SK-N-SH (cell line): ENCODE measurements at regions not wholly inside any gene's neighbourhood (a gene's known extent, or its start where the extent isn't known, plus 50 kb on each side); places are given as distances from the start of the nearest gene placed in this dataset.

Experiments
- CTCF ChIA-PET: fragments of 300-600, 350-600 bp; formaldehyde crosslinking; extraction: SDS; loops from one replicate; lab custom pipeline; 2021; lab: Yijun Ruan, JAX
- POLR2A ChIA-PET: fragments of 350-600 bp; sonication (Branson Sonifier 250); formaldehyde crosslinking; extraction: SDS; loops from one replicate; lab custom pipeline; 2020; ENCODE audit warnings: antibody characterized with exemption, inconsistent platforms; lab: Yijun Ruan, JAX
- DNase-seq: peaks from one replicate; pipeline ENCODE4 v3.0.0; 2012
- H2AFZ ChIP-seq: fragments of 200-600 bp; sonication (generic); 2 replicates; pipeline ENCODE4 v1.8.1; 2016; ENCODE audit warnings: antibody characterized with exemption, mild to moderate bottlenecking, low read depth
- H3F3A ChIP-seq: fragments of 200-600 bp; sonication (generic); replicated peaks from 2 replicates; pipeline ENCODE3; 2016; ENCODE audit warnings: antibody characterized with exemption, mild to moderate bottlenecking; ENCODE audit not compliant: insufficient read depth
- H3K27ac ChIP-seq, 2 experiments: fragments of 200-500 bp in 1 of 2; fragments of 200-600 bp in 1 of 2; sonication (Bioruptor generic) in 1 of 2; sonication (generic), shearing (Covaris generic) in 1 of 2; 2 replicates each; pipeline versions ENCODE4 v1.5.1 to v1.6.1; 2014 to 2016; ENCODE audit warnings: low read depth in 2 of 2, inconsistent platforms in 1 of 2, low read length in 1 of 2, mild to moderate bottlenecking in 1 of 2, mixed read lengths in 1 of 2
- H3K27me3 ChIP-seq: fragments of 200-600 bp; sonication (generic), shearing (Covaris generic); 2 replicates; pipeline ENCODE4 v1.6.1; 2016; ENCODE audit warnings: mixed run types; ENCODE audit not compliant: insufficient read depth
- H3K36me3 ChIP-seq, 2 experiments: fragments of 200-500 bp in 1 of 2; fragments of 200-600 bp in 1 of 2; sonication (Bioruptor generic) in 1 of 2; sonication (generic) in 1 of 2; replicated peaks in 1 of 2; 2 replicates each; pipeline versions ENCODE3 to v1.5.1; 2014 to 2016; ENCODE audit warnings: low read length in 1 of 2, mild to moderate bottlenecking in 1 of 2; ENCODE audit not compliant: insufficient read depth in 2 of 2, control insufficient read depth in 1 of 2
- H3K4me1 ChIP-seq, 2 experiments: fragments of 200-500 bp in 1 of 2; fragments of 200-600 bp in 1 of 2; sonication (Bioruptor generic) in 1 of 2; sonication (generic), shearing (Covaris generic) in 1 of 2; 2 replicates each; pipeline versions ENCODE4 v1.5.1 to v1.6.1; 2014 to 2016; ENCODE audit warnings: low read depth in 1 of 2, low read length in 1 of 2, mixed run types in 1 of 2; ENCODE audit not compliant: insufficient read depth in 2 of 2, control insufficient read depth in 1 of 2
- H3K4me2 ChIP-seq: fragments of 200-600 bp; sonication (generic), shearing (Covaris generic); 2 replicates; pipeline ENCODE4 v1.6.1; 2017; ENCODE audit warnings: mixed run types
- H3K4me3 ChIP-seq, 2 experiments: fragments of 200-500 bp in 1 of 2; fragments of 200-600 bp in 1 of 2; sonication (Bioruptor generic) in 1 of 2; sonication (generic), shearing (Covaris generic) in 1 of 2; 2 replicates each; pipeline versions ENCODE4 v1.5.1 to v1.8.1; 2014 to 2016; ENCODE audit warnings: low read depth in 2 of 2, inconsistent platforms in 1 of 2, low read length in 1 of 2, mild to moderate bottlenecking in 1 of 2, mixed read lengths in 1 of 2, moderate library complexity in 1 of 2
- H3K79me2 ChIP-seq: fragments of 200-600 bp; sonication (generic); 2 replicates; pipeline ENCODE4 v1.8.1; 2017; ENCODE audit warnings: mild to moderate bottlenecking; ENCODE audit not compliant: insufficient read depth
- H3K9ac ChIP-seq: fragments of 200-600 bp; sonication (generic); 2 replicates; pipeline ENCODE4 v1.6.1; 2017; ENCODE audit warnings: mixed run types
- H3K9me2 ChIP-seq: fragments of 200-600 bp; sonication (generic); 2 replicates; pipeline ENCODE4 v1.6.1; 2017; ENCODE audit warnings: mixed run types
- H3K9me3 ChIP-seq: fragments of 200-600 bp; sonication (generic); 2 replicates; pipeline ENCODE4 v1.6.1; 2017; ENCODE audit warnings: mixed run types, mild to moderate bottlenecking, moderate library complexity
- H4K20me1 ChIP-seq: fragments of 200-600 bp; sonication (generic); 2 replicates; pipeline ENCODE4 v1.6.1; 2017; ENCODE audit warnings: mild to moderate bottlenecking, mixed run types; ENCODE audit not compliant: insufficient read depth
- EZH2phosphoT487 ChIP-seq: fragments of 200-600 bp; sonication (generic); IDR thresholded peaks from 2 replicates; pipeline ENCODE4 v1.6.1; 2017; ENCODE audit warnings: low read depth, mixed run types, mild to moderate bottlenecking, antibody characterized with exemption, moderate library complexity, borderline replicate concordance
- FOSL2 ChIP-seq: IDR thresholded peaks from 2 replicates; pipeline ENCODE4 v1.4.0; 2012; ENCODE audit warnings: low read depth, mild to moderate bottlenecking, moderate library complexity, borderline replicate concordance
- FOXJ3 ChIP-seq: sonication (generic); formaldehyde crosslinking; IDR thresholded peaks from 2 replicates; pipeline ENCODE4 v1.5.1; 2020; ENCODE audit warnings: mild to moderate bottlenecking, missing genetic modification reagents
- GABPA ChIP-seq: IDR thresholded peaks from 2 replicates; pipeline ENCODE4 v1.4.0; 2012; ENCODE audit warnings: low read depth, mild to moderate bottlenecking
- IRF3 ChIP-seq: fragments of 150-350 bp; IDR thresholded peaks from 2 replicates; pipeline ENCODE4 v1.6.1; 2016; ENCODE audit warnings: mild to moderate bottlenecking, low read depth, low read length
- MEF2A ChIP-seq: IDR thresholded peaks from 2 replicates; pipeline ENCODE4 v1.4.0; 2012; ENCODE audit warnings: low read depth, borderline replicate concordance
- MXI1 ChIP-seq: IDR thresholded peaks from 2 replicates; pipeline ENCODE4 v1.6.1; 2012; ENCODE audit warnings: mild to moderate bottlenecking, low read depth, low read length, improper control_type of control experiment
- REST ChIP-seq: IDR thresholded peaks from 2 replicates; pipeline ENCODE4 v1.6.1; 2012; ENCODE audit warnings: mild to moderate bottlenecking, low read depth, low read length, moderate library complexity
- SIN3A ChIP-seq: IDR thresholded peaks from 2 replicates; pipeline ENCODE4 v1.6.1; 2012; ENCODE audit warnings: low read depth, mild to moderate bottlenecking, low read length, moderate library complexity, borderline replicate concordance
- TAF1 ChIP-seq: IDR thresholded peaks from 2 replicates; pipeline ENCODE4 v1.6.1; 2012; ENCODE audit warnings: low read depth, mild to moderate bottlenecking, low read length, moderate library complexity, borderline replicate concordance
- TEAD4 ChIP-seq: IDR thresholded peaks from 2 replicates; pipeline ENCODE4 v1.4.0; 2012; ENCODE audit warnings: mild to moderate bottlenecking, borderline replicate concordance; ENCODE audit not compliant: insufficient read depth
- WGBS: methylation state at CpG from one replicate; pipeline ENCODE4 v1.1.6; 2017; ENCODE audit warnings: low lambda C conversion rate; 5-methylcytosine and 5-hydroxymethylcytosine counted together
- TF ChIP-seq, protein P1 (sequence below): fragments of 200-600 bp; sonication (generic); IDR thresholded peaks from 2 replicates; pipeline ENCODE4 v1.6.1; 2017; ENCODE audit warnings: antibody characterized with exemption, mild to moderate bottlenecking, moderate library complexity
- TF ChIP-seq, protein P2 (sequence below): IDR thresholded peaks from 2 replicates; pipeline ENCODE4; 2012

GRCh38 chr14:80059041-80059440 is 152.3 kb downstream of the DIO2 start:
- POLR2A ChIA-PET: no interaction called here

DNA sequence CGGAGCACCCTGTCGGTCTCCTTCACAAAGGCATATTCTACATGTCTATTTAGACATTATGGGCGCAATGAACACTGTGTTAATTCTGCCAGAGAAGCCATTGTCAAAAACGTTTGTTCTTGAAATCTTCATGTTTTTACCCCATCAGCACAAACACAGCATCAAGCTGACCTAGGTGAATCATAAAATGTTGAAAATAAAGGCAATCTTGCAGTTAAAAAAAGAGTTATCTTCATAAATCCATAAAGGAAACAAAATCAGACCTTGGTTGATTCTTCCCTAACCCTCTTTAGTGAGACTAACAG is 154.9 kb downstream of the DIO2 start:
- no peak for TF ChIP-seq TEAD4
- no peak for TF ChIP-seq GABPA
- no peak for TF ChIP-seq MEF2A
- TF ChIP-seq, protein P1, sequence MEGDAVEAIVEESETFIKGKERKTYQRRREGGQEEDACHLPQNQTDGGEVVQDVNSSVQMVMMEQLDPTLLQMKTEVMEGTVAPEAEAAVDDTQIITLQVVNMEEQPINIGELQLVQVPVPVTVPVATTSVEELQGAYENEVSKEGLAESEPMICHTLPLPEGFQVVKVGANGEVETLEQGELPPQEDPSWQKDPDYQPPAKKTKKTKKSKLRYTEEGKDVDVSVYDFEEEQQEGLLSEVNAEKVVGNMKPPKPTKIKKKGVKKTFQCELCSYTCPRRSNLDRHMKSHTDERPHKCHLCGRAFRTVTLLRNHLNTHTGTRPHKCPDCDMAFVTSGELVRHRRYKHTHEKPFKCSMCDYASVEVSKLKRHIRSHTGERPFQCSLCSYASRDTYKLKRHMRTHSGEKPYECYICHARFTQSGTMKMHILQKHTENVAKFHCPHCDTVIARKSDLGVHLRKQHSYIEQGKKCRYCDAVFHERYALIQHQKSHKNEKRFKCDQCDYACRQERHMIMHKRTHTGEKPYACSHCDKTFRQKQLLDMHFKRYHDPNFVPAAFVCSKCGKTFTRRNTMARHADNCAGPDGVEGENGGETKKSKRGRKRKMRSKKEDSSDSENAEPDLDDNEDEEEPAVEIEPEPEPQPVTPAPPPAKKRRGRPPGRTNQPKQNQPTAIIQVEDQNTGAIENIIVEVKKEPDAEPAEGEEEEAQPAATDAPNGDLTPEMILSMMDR: 0 out of 2 replicates have a peak, but pooled peaks have one; percentile 6
- TF ChIP-seq, protein P2, sequence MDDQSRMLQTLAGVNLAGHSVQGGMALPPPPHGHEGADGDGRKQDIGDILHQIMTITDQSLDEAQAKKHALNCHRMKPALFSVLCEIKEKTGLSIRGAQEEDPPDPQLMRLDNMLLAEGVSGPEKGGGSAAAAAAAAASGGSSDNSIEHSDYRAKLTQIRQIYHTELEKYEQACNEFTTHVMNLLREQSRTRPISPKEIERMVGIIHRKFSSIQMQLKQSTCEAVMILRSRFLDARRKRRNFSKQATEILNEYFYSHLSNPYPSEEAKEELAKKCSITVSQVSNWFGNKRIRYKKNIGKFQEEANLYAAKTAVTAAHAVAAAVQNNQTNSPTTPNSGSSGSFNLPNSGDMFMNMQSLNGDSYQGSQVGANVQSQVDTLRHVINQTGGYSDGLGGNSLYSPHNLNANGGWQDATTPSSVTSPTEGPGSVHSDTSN: no peak
- no peak for TF ChIP-seq REST
- TF ChIP-seq FOSL2: no peak
- no peak for TF ChIP-seq EZH2phosphoT487
- TF ChIP-seq TAF1: no peak
- Histone ChIP-seq H3K4me2 (peak overlapping the region; percentile 71; the same call in 1 of the 2 replicates), H3K79me2 (no peaks in the 10 kb centered on the region), H3K9me2 (no peaks in the 10 kb centered on the region), H3K9me3 (peaks cover 7% of the 10 kb centered on the region; the same call in 1 of the 2 replicates), H4K20me1 (no peaks in the 10 kb centered on the region), H3K4me3 (peak overlapping the region in 1 of 2 experiments; percentile 35; a peak in 1 of 4 replicates), H3K27me3 (no peaks in the 10 kb centered on the region), H3K9ac (no peak overlapping the region), H3K27ac (no peak overlapping the region), H3F3A (no peaks in the 10 kb centered on the region), H3K36me3 (no peaks in the 10 kb centered on the region), H3K4me1 (no peaks in the 10 kb centered on the region), H2AFZ (peak overlapping the region; percentile 77; the same call in 1 of the 2 replicates)
- 6% methylated on average over 4 of the region's 4 CpGs for WGBS
- POLR2A ChIA-PET: no interaction called here
- no peak for DNase-seq
- CTCF ChIA-PET: interaction anchor here (0.7 to 1.9 kb wide), 27 partner anchors 9 to 1122 kb away, joined by 3 to 37 read pairs (median 4); no protein-coding TSS in a partner anchor

More at GRCh38 chr14:80059041-80059440, 152.3 kb downstream of the DIO2 start:
- Histone ChIP-seq H3K27me3 (no peaks in the 10 kb centered on the region), H3K27ac (no peak overlapping the region), H4K20me1 (no peaks in the 10 kb centered on the region), H3K9me3 (no peaks in the 10 kb centered on the region), H3K9me2 (no peaks in the 10 kb centered on the region), H3K4me2 (no peak overlapping the region), H3K4me1 (no peaks in the 10 kb centered on the region), H3K79me2 (no peaks in the 10 kb centered on the region), H3K4me3 (no peak overlapping the region), H3K9ac (no peak overlapping the region), H3F3A (no peaks in the 10 kb centered on the region), H2AFZ (no peak overlapping the region), H3K36me3 (no peaks in the 10 kb centered on the region)
- CTCF ChIA-PET: interaction anchor here (1.3 kb wide), 1 partner anchor 928 kb away, joined by 3 read pairs; no protein-coding TSS in a partner anchor
- WGBS: 34% methylated on average over 2 of the region's 2 CpGs
- TF ChIP-seq FOXJ3 (CRISPR knock-in tag) (no peak), IRF3 (no peak), MXI1 (no peak), MEF2A (no peak), SIN3A (no peak)
- DNase-seq: no peak
